Spleen (tissue), 11 donors: ENCODE measurements at regions not wholly inside any gene's neighbourhood (a gene's known extent, or its start where the extent isn't known, plus 50 kb on each side); places are given as distances from the start of the nearest gene placed in this dataset.

Experiments
- DNase-seq: peaks from one replicate; pipeline ENCODE4 v3.0.0-alpha.2; 2020
- H3K27ac ChIP-seq, 8 donors: fragments of 200-600 bp; sonication (generic) in 7 of 8; 1 replicate in 4 of 8; 2 replicates in 4 of 8; pipeline versions ENCODE4 v1.5.0 to v1.8.0; 2016 to 2021; ENCODE audit warnings: inconsistent platforms in 4 of 8, mild to moderate bottlenecking in 4 of 8, moderate library complexity in 1 of 8
- H3K27me3 ChIP-seq, 7 donors: fragments of 200-600 bp; sonication (generic) in 6 of 7; replicated peaks in 1 of 7; 1 replicate in 4 of 7; 2 replicates in 3 of 7; pipeline versions ENCODE4 v1.5.0 to v1.8.0; 2016 to 2021; ENCODE audit warnings: inconsistent platforms in 3 of 7, mild to moderate bottlenecking in 1 of 7
- H3K36me3 ChIP-seq, 6 donors: fragments of 200-600 bp; sonication (generic) in 5 of 6; 1 replicate in 4 of 6; 2 replicates in 2 of 6; pipeline versions ENCODE4 v1.5.0 to v1.8.0; 2016 to 2021; ENCODE audit warnings: inconsistent platforms in 2 of 6
- H3K4me1 ChIP-seq, 6 donors: fragments of 200-600 bp; sonication (generic) in 5 of 6; 1 replicate in 3 of 6; 2 replicates in 3 of 6; pipeline versions ENCODE4 v1.5.0 to v1.8.0; 2016 to 2021; ENCODE audit warnings: inconsistent platforms in 3 of 6
- H3K4me3 ChIP-seq, 8 donors: fragments of 200-600 bp; sonication (generic) in 7 of 8; 1 replicate in 4 of 8; 2 replicates in 4 of 8; pipeline versions ENCODE4 v1.5.0 to v1.8.0; 2016 to 2021; ENCODE audit warnings: inconsistent platforms in 4 of 8, mild to moderate bottlenecking in 4 of 8, moderate library complexity in 2 of 8
- H3K9me3 ChIP-seq, 8 donors: fragments of 200-600 bp; sonication (generic) in 7 of 8; 1 replicate in 4 of 8; 2 replicates in 4 of 8; pipeline versions ENCODE4 v1.5.0 to v1.8.0; 2016 to 2021; ENCODE audit warnings: inconsistent platforms in 4 of 8
- POLR2A ChIP-seq, 3 donors: fragments of 450-650 bp; IDR thresholded peaks; one replicate each; pipeline ENCODE4 v1.5.1; 2017; ENCODE audit warnings: antibody characterized with exemption in 3 of 3, mild to moderate bottlenecking in 1 of 3
- POLR2AphosphoS5 ChIP-seq, 3 donors: sonication (generic); formaldehyde crosslinking; IDR thresholded peaks; one replicate each; pipeline ENCODE4 v1.5.1; 2017; ENCODE audit warnings: antibody characterized with exemption in 3 of 3
- WGBS, 5 donors: extraction: QIAGEN DNeasy Blood & Tissue Kit in 3 of 5; methylation state at CpG; one replicate each; pipeline versions ENCODE4 v1.1.5 to v1.1.7; 2013 to 2018; 5-methylcytosine and 5-hydroxymethylcytosine counted together
- intact Hi-C: fragments of 100-400 bp; cut with DNase I; formaldehyde crosslinking; loops from one replicate; pipeline ENCODE4 v1.15.0; 2023; ENCODE audit warnings: low total_unique reads
- TF ChIP-seq, protein P1 (sequence below), 11 experiments: fragments of 200-600 bp in 7 of 11; fragments of 450-650 bp in 4 of 11; sonication (generic) in 4 of 11; IDR thresholded peaks in 8 of 11; conservative IDR thresholded peaks in 3 of 11; 1 replicate in 7 of 11; 2 replicates in 4 of 11; pipeline versions ENCODE4 v1.4.0 to v1.8.0; 2016 to 2021; ENCODE audit warnings: antibody characterized with exemption in 11 of 11, inconsistent platforms in 4 of 11, mild to moderate bottlenecking in 1 of 11
- donor health status: healthy with polysubstance abuse.
- donor health status: DM: no; HTN: no; CAD: no; lungs with moderate emphysema.
- donor health status: DM: no; HTN: no; CAD: no.
- donor health status: Bipolar disorder and iron deficiency.
- donor health status: healthy.
- donor health status: DM: no; HTN: no; CAD: no.
- donor health status: DM: yes; HTN: yes; CAD: no.

DNA sequence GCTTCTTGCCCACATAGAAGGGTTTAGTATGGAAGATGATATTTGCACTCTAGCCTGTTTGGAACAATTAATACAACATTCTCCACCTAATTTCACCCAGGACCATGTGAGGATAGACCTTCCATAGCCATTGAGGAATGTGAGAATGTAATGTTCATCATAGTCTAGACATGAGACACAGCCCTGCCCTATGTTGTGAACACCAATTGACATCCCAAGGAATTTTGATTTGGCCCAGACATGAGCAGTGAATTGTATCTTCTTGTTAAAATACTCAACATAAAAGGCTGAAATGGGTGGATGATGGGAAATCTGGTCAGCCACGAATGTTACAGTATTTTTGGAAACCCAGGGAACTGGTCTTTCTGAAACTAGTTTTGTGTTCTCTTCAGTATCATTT, 892.3 kb upstream of the CHORDC1 start:
- DNase-seq: no peak
- H3K9me3 ChIP-seq: peaks cover 0 to 6% (median 0%) of the 10 kb centered on the region in 8 donors
- no peaks in the 10 kb centered on the region for H3K36me3 ChIP-seq
- TF ChIP-seq POLR2AphosphoS5 (IDR thresholded peaks at IDR 0.05) (no peak), POLR2A (IDR thresholded peaks at IDR 0.05) (no peak)
- TF ChIP-seq, protein P1, sequence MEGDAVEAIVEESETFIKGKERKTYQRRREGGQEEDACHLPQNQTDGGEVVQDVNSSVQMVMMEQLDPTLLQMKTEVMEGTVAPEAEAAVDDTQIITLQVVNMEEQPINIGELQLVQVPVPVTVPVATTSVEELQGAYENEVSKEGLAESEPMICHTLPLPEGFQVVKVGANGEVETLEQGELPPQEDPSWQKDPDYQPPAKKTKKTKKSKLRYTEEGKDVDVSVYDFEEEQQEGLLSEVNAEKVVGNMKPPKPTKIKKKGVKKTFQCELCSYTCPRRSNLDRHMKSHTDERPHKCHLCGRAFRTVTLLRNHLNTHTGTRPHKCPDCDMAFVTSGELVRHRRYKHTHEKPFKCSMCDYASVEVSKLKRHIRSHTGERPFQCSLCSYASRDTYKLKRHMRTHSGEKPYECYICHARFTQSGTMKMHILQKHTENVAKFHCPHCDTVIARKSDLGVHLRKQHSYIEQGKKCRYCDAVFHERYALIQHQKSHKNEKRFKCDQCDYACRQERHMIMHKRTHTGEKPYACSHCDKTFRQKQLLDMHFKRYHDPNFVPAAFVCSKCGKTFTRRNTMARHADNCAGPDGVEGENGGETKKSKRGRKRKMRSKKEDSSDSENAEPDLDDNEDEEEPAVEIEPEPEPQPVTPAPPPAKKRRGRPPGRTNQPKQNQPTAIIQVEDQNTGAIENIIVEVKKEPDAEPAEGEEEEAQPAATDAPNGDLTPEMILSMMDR (IDR thresholded peaks at IDR 0.05 in 8 of 11, conservative IDR thresholded peaks at IDR 0.05 in 3 of 11): no peak
- H3K27me3 ChIP-seq: no peaks in the 10 kb centered on the region
- no peak overlapping the region for H3K4me3 ChIP-seq
- intact Hi-C loops: no loop called here
- H3K27ac ChIP-seq: no peak overlapping the region
- no peaks in the 10 kb centered on the region for H3K4me1 ChIP-seq
- 27 to 49% (median 29%) methylated on average over 1 of the region's 1 CpG for whole genome bisulfite sequencing, 5 donors

DNA sequence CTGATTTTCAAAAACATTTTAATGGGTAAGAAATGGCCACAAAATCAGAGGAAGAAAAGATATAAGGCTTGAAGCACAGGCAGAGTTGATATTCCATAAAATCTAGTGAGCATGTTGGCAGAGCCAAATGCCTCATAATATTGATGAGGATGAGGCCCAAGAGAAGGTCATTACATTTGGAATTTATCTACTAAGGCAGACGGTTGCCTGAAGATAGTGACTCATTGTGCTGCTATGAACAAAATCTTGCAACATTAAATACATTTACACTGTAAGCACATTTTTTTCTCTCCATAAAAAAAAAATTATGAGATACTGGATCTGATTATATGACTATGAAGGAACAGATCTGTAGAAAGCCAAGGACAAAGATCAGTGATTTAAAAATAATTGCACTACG, 881.4 kb upstream of the CHORDC1 start:
- DNase-seq: no peak
- intact Hi-C loops: no loop called here
- Histone ChIP-seq H3K9me3 (no peaks in the 10 kb centered on the region), H3K27me3 (no peaks in the 10 kb centered on the region), H3K4me1 (no peaks in the 10 kb centered on the region), H3K36me3 (no peaks in the 10 kb centered on the region), H3K27ac (no peak overlapping the region), H3K4me3 (no peak overlapping the region)
- WGBS, 5 donors: 47 to 68% (median 61%) methylated on average over 2 of the region's 2 CpGs
- TF ChIP-seq POLR2AphosphoS5 (IDR thresholded peaks at IDR 0.05): no peak
- no peak for TF ChIP-seq POLR2A (IDR thresholded peaks at IDR 0.05)
- TF ChIP-seq, protein P1 (IDR thresholded peaks at IDR 0.05 in 8 of 11, conservative IDR thresholded peaks at IDR 0.05 in 3 of 11): no peak

DNA sequence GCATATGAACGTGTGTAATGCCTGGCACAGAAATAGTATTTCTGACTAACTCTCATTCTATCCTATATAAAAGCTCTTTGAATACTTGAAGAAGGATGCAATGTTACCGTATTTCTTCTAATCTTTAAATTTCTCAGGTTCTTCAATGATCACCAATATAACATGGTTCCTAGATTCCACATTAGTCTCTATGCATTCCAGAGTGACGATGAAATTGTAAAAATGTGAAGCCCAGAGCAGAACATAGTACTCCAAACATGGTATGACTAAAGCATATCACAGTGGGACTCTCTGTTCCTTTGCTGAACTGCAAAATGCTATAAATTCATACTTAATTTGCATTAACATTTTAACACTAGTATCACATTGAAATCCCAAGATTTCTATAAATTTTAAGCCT, 877.6 kb upstream of the CHORDC1 start:
- WGBS, 5 donors: 66 to 84% (median 74%) methylated on average over 3 of the region's 3 CpGs
- DNase-seq: no peak
- H3K4me1 ChIP-seq: no peaks in the 10 kb centered on the region
- no peak overlapping the region for H3K27ac ChIP-seq
- H3K36me3 ChIP-seq: no peaks in the 10 kb centered on the region
- no peaks in the 10 kb centered on the region for H3K9me3 ChIP-seq
- intact Hi-C loops: no loop called here
- TF ChIP-seq, protein P1 (IDR thresholded peaks at IDR 0.05 in 8 of 11, conservative IDR thresholded peaks at IDR 0.05 in 3 of 11): no peak
- no peak for TF ChIP-seq POLR2A (IDR thresholded peaks at IDR 0.05)
- no peaks in the 10 kb centered on the region for H3K27me3 ChIP-seq
- no peak overlapping the region for H3K4me3 ChIP-seq

DNA sequence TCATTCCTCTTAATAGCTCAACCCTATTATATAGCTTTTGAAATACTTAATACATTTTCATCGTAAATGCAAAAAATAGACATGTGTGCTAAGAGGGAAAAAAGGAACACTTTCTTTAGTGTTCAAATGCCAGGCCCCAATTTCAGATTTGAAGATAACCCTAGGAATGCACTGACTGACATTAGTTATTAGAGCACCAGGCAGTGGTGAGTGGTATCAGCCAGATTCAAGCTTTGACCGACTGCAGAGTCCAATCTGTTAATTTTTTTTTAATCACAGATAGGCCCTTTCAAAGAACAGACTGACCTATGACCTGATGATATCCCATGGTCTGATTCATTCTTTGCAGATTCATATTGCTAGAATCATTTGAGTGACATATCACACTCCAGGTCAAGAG, 874.2 kb upstream of the CHORDC1 start:
- no peak for TF ChIP-seq POLR2A (IDR thresholded peaks at IDR 0.05)
- DNase-seq: no peak
- WGBS, 5 donors: 72 to 82% (median 76%) methylated on average over 2 of the region's 2 CpGs
- Histone ChIP-seq H3K9me3 (peaks cover 0 to 5% (median 0%) of the 10 kb centered on the region in 8 donors), H3K27me3 (no peaks in the 10 kb centered on the region), H3K27ac (no peak overlapping the region), H3K4me1 (no peaks in the 10 kb centered on the region), H3K36me3 (no peaks in the 10 kb centered on the region), H3K4me3 (no peak overlapping the region)
- intact Hi-C loops: no loop called here

DNA sequence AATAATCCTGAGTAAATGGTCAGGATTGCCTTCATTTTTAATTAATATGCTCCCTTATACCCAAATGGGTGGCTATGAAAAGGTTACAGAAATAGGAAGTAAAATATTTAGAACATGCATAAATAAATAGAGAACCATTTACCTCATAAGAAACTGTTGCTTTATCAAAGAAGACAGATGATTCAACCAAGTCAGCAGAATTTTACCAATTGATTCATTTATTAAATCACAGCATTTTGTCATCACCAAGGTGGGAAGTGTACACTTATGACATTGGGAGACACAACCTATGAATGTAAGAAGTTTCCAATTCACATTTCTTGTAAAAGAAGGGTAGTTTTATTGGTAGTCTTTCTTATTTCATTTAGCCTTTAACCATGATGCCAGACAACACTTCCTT, 870.3 kb upstream of the CHORDC1 start:
- Histone ChIP-seq H3K4me1 (no peaks in the 10 kb centered on the region), H3K9me3 (peaks cover 0 to 5% (median 0%) of the 10 kb centered on the region in 8 donors), H3K36me3 (no peaks in the 10 kb centered on the region), H3K4me3 (no peak overlapping the region), H3K27ac (no peak overlapping the region), H3K27me3 (no peaks in the 10 kb centered on the region)
- no peak for DNase-seq
- no peak for TF ChIP-seq POLR2AphosphoS5 (IDR thresholded peaks at IDR 0.05)
- TF ChIP-seq, protein P1 (IDR thresholded peaks at IDR 0.05 in 8 of 11, conservative IDR thresholded peaks at IDR 0.05 in 3 of 11): no peak
- TF ChIP-seq POLR2A (IDR thresholded peaks at IDR 0.05): no peak
- intact Hi-C loops: no loop called here
